ENCODE measurements at regions not wholly inside any gene's neighbourhood (a gene's known extent, or its start where the extent isn't known, plus 50 kb on each side); places are given as distances from the start of the nearest gene placed in this dataset.

GRCh38 chr13:97852181-97852874, 101.1 kb upstream of the IPO5 start:
- Histone ChIP-seq H3K9ac (ENCODE audit: insufficient read depth in 1 of 2, low read depth in 2 of 2, low read length in 2 of 2) (no peak overlapping the region), H3K27ac (ENCODE audit: extremely low read depth, low read depth, low read length) (no peak overlapping the region), H3K4me3 (no peak overlapping the region), H4K20me1 (replicated peaks; ENCODE audit: control insufficient read depth, insufficient read depth, low read length) (no peaks in the 10 kb centered on the region), H2AFZ (ENCODE audit: low read depth, low read length) (no peak overlapping the region), H3K27me3 (ENCODE audit: control insufficient read depth in 2 of 2, insufficient read depth in 2 of 2, low read length in 2 of 2) (peaks cover 0 to 9% of the 10 kb centered on the region in 2 experiments; a peak in 1 of 5 replicates), H3K4me1 (replicated peaks in 1 of 2; ENCODE audit: control insufficient read depth in 2 of 2, insufficient read depth in 2 of 2, low read length in 2 of 2) (no peaks in the 10 kb centered on the region), H3K9me3 (replicated peaks; ENCODE audit: control insufficient read depth, insufficient read depth, low read depth, low read length) (no peaks in the 10 kb centered on the region), H3K9me1 (ENCODE audit: control insufficient read depth, insufficient read depth, low read length) (no peaks in the 10 kb centered on the region), H3K36me3 (ENCODE audit: control insufficient read depth, insufficient read depth, low read length) (no peaks in the 10 kb centered on the region), H3K79me2 (ENCODE audit: control insufficient read depth, insufficient read depth, low read length) (no peaks in the 10 kb centered on the region), H3K4me2 (ENCODE audit: insufficient read depth, low read length) (no peak overlapping the region)
- ChIA-PET POLR2A (no interaction called here), CTCF (ENCODE audit: low intra/inter-chr PET ratio) (no interaction called here)
- intact Hi-C loops (cut with micrococcal nuclease) (no loop called here), in situ Hi-C loops (cut with MboI) (loop anchor here (10.0 kb wide), 1 partner anchor 822 kb away; no protein-coding TSS in a partner anchor)
- no peak for ATAC-seq
- no peak for TF ChIP-seq ZNF184 (CRISPR knock-in tag; IDR thresholded peaks at IDR 0.05)
- no peak for TF ChIP-seq MCM3 (IDR thresholded peaks at IDR 0.05)
- TF ChIP-seq, protein P1, sequence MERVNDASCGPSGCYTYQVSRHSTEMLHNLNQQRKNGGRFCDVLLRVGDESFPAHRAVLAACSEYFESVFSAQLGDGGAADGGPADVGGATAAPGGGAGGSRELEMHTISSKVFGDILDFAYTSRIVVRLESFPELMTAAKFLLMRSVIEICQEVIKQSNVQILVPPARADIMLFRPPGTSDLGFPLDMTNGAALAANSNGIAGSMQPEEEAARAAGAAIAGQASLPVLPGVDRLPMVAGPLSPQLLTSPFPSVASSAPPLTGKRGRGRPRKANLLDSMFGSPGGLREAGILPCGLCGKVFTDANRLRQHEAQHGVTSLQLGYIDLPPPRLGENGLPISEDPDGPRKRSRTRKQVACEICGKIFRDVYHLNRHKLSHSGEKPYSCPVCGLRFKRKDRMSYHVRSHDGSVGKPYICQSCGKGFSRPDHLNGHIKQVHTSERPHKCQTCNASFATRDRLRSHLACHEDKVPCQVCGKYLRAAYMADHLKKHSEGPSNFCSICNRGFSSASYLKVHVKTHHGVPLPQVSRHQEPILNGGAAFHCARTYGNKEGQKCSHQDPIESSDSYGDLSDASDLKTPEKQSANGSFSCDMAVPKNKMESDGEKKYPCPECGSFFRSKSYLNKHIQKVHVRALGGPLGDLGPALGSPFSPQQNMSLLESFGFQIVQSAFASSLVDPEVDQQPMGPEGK (CRISPR knock-in tag; IDR thresholded peaks at IDR 0.05; ENCODE audit: borderline replicate concordance) = no peak
- no peak for TF ChIP-seq CBFA2T3 (IDR thresholded peaks at IDR 0.05)
- no peak for TF ChIP-seq LEF1 (IDR thresholded peaks at IDR 0.05)
- no peak for TF ChIP-seq TRIM24 (IDR thresholded peaks at IDR 0.05)
- TF ChIP-seq RBM39 (optimal IDR thresholded peaks at IDR 0.05; ENCODE audit: low read depth, low read length) = no peak
- 4% methylated on average over 4 of the region's 5 CpGs for WGBS (ENCODE audit: insufficient coverage, low coverage, missing lambda C conversion rate)
- DNase-seq (ENCODE audit: extremely low read depth in 1 of 4, low spot score in 3 of 4) = no peak
- no TSS peak for BruUV-seq (replicated peaks)
- FAIRE-seq = no peak

Data from K562 (cell line).